Fibroblast of the aortic adventitia (primary cell): ENCODE measurements at regions not wholly inside any gene's neighbourhood (a gene's known extent, or its start where the extent isn't known, plus 50 kb on each side); places are given as distances from the start of the nearest gene placed in this dataset.

ENCODE experiments used
- DNase-seq: peaks from one replicate; pipeline ENCODE4 v3.0.0-alpha.2; 2010; ENCODE audit warnings: low read depth
- H3K4me3 ChIP-seq: 2 replicates; pipeline ENCODE4 v1.5.1; 2011; ENCODE audit warnings: low read depth, mild to moderate bottlenecking, control low read depth, low read length, moderate library complexity
- TF ChIP-seq, protein P1 (sequence below): IDR thresholded peaks from 2 replicates; pipeline ENCODE4 v1.5.1; 2011; ENCODE audit warnings: mild to moderate bottlenecking, low read length, control low read depth, inconsistent platforms; ENCODE audit not compliant: insufficient read depth

DNA sequence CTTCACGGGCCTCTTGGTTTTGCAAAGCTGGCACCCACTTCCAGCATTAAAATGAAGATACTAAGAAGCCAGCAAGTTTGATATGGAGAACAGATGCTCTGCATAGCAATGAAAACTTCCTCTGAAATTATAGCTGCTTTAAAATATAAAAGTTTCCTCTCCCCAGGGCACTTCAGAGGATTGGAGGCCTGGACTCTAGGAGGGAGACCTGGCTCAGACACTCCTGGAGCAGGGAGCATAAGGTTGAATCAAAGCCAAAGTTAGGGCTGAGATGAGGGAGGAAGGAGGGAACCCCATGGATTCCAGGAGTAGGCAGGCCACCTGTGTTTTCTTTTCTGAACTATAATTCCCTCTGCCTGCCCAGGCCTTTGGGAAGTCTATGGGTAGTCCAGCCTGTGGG lies 176.0 kb upstream of the RPL38 start:
- H3K4me3 ChIP-seq, result no peak overlapping the region

GRCh38 chr17:74028354-74029116 lies 174.9 kb upstream of the RPL38 start:
- H3K4me3 ChIP-seq, result no peak overlapping the region
- DNase-seq, result no peak
- TF ChIP-seq, protein P1, sequence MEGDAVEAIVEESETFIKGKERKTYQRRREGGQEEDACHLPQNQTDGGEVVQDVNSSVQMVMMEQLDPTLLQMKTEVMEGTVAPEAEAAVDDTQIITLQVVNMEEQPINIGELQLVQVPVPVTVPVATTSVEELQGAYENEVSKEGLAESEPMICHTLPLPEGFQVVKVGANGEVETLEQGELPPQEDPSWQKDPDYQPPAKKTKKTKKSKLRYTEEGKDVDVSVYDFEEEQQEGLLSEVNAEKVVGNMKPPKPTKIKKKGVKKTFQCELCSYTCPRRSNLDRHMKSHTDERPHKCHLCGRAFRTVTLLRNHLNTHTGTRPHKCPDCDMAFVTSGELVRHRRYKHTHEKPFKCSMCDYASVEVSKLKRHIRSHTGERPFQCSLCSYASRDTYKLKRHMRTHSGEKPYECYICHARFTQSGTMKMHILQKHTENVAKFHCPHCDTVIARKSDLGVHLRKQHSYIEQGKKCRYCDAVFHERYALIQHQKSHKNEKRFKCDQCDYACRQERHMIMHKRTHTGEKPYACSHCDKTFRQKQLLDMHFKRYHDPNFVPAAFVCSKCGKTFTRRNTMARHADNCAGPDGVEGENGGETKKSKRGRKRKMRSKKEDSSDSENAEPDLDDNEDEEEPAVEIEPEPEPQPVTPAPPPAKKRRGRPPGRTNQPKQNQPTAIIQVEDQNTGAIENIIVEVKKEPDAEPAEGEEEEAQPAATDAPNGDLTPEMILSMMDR, result no peak

More for the DNA sequence above, 176.0 kb upstream of the RPL38 start:
- TF ChIP-seq, protein P1, result no peak
- no peak for DNase-seq

- H3K4me3 ChIP-seq, result no peak overlapping the region
- DNase-seq, result no peak
- TF ChIP-seq, protein P1, result no peak
These were observed 172.0 kb upstream of the RPL38 start for GRCh38 chr17:74031316-74032090.

GRCh38 chr17:74032222-74032621 lies 171.3 kb upstream of the RPL38 start:
- no peak overlapping the region for H3K4me3 ChIP-seq
- TF ChIP-seq, protein P1, result no peak
- no peak for DNase-seq

DNA sequence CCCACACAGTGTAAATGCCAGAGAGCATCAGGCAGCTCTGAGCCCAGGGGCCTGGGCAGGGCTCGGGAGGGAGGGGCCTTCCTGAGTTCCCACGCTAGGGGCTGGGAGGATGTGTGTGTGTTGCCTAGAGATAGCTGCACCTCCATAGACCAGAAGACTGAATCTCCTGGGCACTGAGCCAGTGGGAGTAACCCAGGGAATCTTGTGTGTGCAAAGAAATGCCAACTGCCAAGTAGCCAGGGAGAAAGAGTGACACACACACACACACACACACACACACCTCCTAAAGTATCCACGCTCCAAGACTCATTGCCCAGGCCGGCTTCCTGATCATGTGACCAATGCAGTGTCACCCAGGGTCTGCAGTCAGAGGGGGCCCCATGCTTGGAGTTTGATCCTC lies 166.2 kb upstream of the RPL38 start:
- no peak overlapping the region for H3K4me3 ChIP-seq
- TF ChIP-seq, protein P1, result no peak
- no peak for DNase-seq

DNA sequence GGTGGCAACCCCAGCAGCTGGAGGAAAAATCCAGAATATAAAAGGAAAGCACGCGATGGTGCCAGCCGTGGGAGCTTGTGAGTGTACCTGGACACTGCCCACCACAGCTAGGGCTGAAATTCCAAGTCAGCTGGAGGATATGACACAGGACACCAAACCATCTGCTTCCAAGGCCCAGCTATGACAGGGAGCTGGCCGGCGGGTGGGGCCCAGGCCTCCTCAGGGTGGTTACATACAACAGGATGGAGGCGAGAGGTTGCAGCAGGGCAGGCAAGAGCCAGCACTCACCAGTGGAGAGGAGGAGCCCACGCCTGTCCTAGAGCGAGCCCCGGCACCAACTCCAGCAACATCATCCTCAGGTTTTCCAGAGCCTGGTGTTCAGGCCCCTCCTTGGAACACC lies 163.2 kb upstream of the RPL38 start:
- TF ChIP-seq, protein P1, result no peak
- no peak for DNase-seq
- H3K4me3 ChIP-seq, result no peak overlapping the region
